Mucosa of descending colon (tissue), 3 donors: ENCODE measurements at regions not wholly inside any gene's neighbourhood (a gene's known extent, or its start where the extent isn't known, plus 50 kb on each side); places are given as distances from the start of the nearest gene placed in this dataset.

Source experiments
- ATAC-seq: fragments of 200-7000 bp; cut with Tn5 transposase; one replicate; pipeline ENCODE4 v1.9.1; 2020; ENCODE audit warnings: mild to moderate bottlenecking, moderate library complexity
- DNase-seq, 3 donors: peaks; one replicate each; pipeline ENCODE4 v3.0.0-alpha.2; 2020
- H3K36me3 ChIP-seq: fragments of 200-600 bp; one replicate; pipeline ENCODE4 v1.8.0; 2021; ENCODE audit warnings: low read depth, mild to moderate bottlenecking
- H3K4me1 ChIP-seq: fragments of 200-600 bp; one replicate; pipeline ENCODE4 v1.8.0; 2021; ENCODE audit warnings: low read depth, mild to moderate bottlenecking
- H3K4me3 ChIP-seq: fragments of 200-600 bp; one replicate; pipeline ENCODE4 v1.8.0; 2021; ENCODE audit warnings: mild to moderate bottlenecking
- H3K9me3 ChIP-seq: fragments of 200-600 bp; one replicate; pipeline ENCODE4 v1.8.0; 2021; ENCODE audit warnings: mild to moderate bottlenecking
- intact Hi-C, 2 donors: fragments of 100-400 bp; cut with DNase I in 1 of 2; cut with micrococcal nuclease in 1 of 2; formaldehyde crosslinking; loops; one replicate each; pipeline versions ENCODE4 v1.11.0 to v1.11.1; 2022; cut with DNase I, micrococcal nuclease
- TF ChIP-seq, protein P1 (sequence below): fragments of 200-600 bp; IDR thresholded peaks from one replicate; pipeline ENCODE4 v1.8.0; 2022; ENCODE audit warnings: antibody characterized with exemption, mild to moderate bottlenecking
- donor health status: DM: no; HTN: no; CAD: no; lungs with moderate emphysema.
- donor health status: DM: no; HTN: no; CAD: no.
- donor health status: DM: no; HTN: yes; CAD: no.

DNA sequence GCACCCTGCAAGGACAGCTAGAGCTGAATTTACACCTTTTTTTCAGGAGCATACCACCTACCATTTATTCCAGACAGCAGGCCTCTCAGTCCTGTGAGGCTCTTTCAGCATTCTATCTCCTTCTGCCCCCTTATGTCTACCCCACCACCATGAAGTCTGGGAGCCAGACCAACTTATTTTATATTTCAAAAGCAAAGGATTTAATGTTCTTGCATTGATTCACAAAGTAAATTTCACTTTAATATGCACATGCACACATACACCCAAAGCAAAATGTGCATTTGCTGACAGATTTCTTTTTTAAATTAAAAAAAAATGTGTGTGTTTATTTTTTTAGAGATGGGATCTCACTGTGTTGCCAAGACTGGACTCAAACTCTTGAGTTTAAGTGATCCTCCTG, 264.2 kb upstream of the LRRC3B start:
- H3K9me3 ChIP-seq = peaks cover 49% of the 10 kb centered on the region
- no peak overlapping the region for H3K4me3 ChIP-seq
- intact Hi-C loops = no loop called here
- no peaks in the 10 kb centered on the region for H3K4me1 ChIP-seq
- DNase-seq (no peak), ATAC-seq (no peak)
- TF ChIP-seq, protein P1, sequence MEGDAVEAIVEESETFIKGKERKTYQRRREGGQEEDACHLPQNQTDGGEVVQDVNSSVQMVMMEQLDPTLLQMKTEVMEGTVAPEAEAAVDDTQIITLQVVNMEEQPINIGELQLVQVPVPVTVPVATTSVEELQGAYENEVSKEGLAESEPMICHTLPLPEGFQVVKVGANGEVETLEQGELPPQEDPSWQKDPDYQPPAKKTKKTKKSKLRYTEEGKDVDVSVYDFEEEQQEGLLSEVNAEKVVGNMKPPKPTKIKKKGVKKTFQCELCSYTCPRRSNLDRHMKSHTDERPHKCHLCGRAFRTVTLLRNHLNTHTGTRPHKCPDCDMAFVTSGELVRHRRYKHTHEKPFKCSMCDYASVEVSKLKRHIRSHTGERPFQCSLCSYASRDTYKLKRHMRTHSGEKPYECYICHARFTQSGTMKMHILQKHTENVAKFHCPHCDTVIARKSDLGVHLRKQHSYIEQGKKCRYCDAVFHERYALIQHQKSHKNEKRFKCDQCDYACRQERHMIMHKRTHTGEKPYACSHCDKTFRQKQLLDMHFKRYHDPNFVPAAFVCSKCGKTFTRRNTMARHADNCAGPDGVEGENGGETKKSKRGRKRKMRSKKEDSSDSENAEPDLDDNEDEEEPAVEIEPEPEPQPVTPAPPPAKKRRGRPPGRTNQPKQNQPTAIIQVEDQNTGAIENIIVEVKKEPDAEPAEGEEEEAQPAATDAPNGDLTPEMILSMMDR = no peak
- H3K36me3 ChIP-seq = no peaks in the 10 kb centered on the region

DNA sequence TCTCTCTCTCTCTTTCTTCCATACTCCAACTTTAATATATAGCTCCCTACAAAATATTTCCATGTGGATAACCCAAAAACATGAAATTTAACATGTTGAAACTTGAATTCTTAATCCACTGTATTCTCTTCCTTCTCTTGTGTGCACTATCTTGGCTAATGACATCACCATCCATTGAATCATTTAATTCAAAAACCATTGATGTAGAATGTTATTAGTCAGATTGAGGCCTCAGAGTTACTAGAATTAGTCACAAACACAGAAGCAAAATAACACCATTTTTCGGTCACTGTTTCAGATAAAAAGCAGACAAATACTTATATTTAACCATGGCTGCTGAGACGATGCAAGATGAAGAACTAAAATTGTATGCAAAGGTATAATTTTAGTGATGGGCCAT, 256.9 kb upstream of the LRRC3B start:
- no peaks in the 10 kb centered on the region for H3K36me3 ChIP-seq
- intact Hi-C loops = no loop called here
- H3K4me3 ChIP-seq = no peak overlapping the region
- DNase-seq (no peak), ATAC-seq (no peak)
- TF ChIP-seq, protein P1 = no peak
- H3K4me1 ChIP-seq = no peaks in the 10 kb centered on the region
- H3K9me3 ChIP-seq = peaks cover 47% of the 10 kb centered on the region

DNA sequence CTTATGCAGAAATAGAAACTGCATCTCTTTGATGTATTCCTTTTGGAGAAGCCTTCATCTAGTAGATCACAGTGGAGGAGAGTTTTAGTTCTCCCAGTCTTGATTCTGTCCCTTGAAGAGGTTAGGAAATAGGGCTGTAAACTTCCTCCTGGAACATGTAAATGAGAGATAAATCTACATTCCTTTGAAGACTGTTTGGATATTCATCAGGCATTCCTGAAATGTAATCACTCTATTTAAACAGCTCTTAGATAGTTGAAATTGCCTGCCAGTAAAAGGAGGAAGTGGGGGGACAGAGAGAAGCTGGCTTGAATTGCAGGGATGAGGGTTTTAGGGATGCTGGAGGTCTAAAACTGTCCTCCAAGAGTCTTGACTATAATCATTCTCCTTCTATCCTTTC, 254.3 kb upstream of the LRRC3B start:
- intact Hi-C loops = no loop called here
- ATAC-seq (no peak), DNase-seq (no peak)
- no peak overlapping the region for H3K4me3 ChIP-seq
- TF ChIP-seq, protein P1 = no peak
- H3K9me3 ChIP-seq = peaks cover 33% of the 10 kb centered on the region
- no peaks in the 10 kb centered on the region for H3K36me3 ChIP-seq
- no peaks in the 10 kb centered on the region for H3K4me1 ChIP-seq

DNA sequence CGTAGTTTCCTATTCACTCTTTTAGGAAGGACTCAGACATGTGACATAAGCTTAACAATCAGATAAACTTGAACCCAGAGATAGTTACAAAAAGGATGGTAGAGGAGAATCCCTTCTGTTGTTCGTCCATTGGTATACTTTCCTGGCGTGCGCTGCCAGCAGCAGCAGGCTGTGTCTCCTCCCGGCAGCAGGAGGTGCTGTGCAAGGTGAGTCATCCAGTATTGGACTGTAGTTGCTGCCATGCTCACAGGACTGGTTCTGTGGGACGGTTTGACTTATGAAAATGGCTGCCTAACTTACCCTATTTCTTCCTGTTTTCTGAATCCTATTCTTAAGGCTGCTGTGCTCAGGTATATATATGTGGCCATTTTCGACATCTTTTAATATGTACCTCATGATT, 253.4 kb upstream of the LRRC3B start:
- Histone ChIP-seq H3K9me3 (peaks cover 40% of the 10 kb centered on the region), H3K4me3 (no peak overlapping the region), H3K36me3 (no peaks in the 10 kb centered on the region), H3K4me1 (no peaks in the 10 kb centered on the region)
- no peak for ATAC-seq
- TF ChIP-seq, protein P1 = no peak
- DNase-seq = no peak
- intact Hi-C loops = no loop called here

DNA sequence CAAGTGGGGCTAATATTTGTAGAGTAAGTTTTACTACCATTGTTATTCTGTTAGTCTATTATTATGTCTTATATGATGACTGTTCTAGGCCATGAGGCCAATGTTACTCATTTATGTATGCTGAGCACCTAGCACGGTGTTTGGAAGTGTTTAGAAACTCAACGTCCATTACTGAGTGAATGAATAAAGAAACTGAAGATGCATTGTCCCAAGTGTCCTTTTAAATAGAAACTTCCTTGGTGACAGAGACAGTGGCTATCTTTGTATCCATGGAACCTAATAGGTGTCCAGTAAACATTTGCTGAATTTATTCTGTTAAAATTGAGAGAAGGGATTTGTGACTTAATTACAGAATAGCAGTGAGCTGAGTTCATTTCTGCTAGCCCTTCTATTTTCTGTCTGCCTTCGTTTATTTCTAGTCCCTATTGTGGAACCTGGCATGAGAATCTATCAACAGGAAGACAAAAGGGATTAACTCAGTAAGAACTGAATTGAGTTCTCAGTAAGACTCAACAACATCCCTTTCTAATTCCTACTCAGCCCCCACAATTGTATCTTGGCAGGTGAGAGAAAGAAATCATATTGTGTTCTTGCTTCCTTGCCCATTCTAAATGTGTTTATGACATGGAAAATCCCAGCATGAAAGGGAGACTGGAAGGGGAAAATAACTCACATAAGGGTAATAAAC, 246.6 kb upstream of the LRRC3B start:
- no peaks in the 10 kb centered on the region for H3K4me1 ChIP-seq
- ATAC-seq (no peak), DNase-seq (no peak)
- H3K9me3 ChIP-seq = peaks cover 24% of the 10 kb centered on the region
- intact Hi-C loops = no loop called here
- H3K4me3 ChIP-seq = no peak overlapping the region
- TF ChIP-seq, protein P1 = no peak
- no peaks in the 10 kb centered on the region for H3K36me3 ChIP-seq

DNA sequence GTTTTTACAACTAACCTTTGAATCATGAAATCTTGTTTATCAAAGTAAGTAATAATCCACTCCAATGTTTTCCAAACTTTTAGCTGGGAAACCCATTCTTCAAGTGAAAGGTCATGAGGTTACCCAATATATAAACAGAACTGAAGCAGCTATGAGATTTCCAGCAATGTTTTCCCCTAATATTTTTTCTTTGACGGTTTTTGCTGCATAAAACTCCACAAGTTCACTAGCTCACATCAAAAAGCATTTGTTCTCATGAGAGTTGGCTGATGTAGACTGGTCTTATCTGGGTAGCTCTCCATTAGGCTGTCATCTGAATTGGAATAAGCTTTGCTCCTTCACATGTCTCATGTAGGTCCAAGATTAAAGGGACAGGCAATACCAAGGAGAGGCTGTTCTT, 241.2 kb upstream of the LRRC3B start:
- intact Hi-C loops = no loop called here
- H3K36me3 ChIP-seq = no peaks in the 10 kb centered on the region
- no peaks in the 10 kb centered on the region for H3K4me1 ChIP-seq
- no peak for ATAC-seq
- TF ChIP-seq, protein P1 = no peak
- DNase-seq = no peak
- no peak overlapping the region for H3K4me3 ChIP-seq
- H3K9me3 ChIP-seq = peaks cover 13% of the 10 kb centered on the region
